ENCODE measurements at regions not wholly inside any gene's neighbourhood (a gene's known extent, or its start where the extent isn't known, plus 50 kb on each side); places are given as distances from the start of the nearest gene placed in this dataset.
A peak's percentile ranks its signal among the peaks of the same experiment; 100 is the strongest.

- no peak for ATAC-seq (ENCODE audit: low FRiP score in 2 of 2)
- 81 to 83% methylated on average over 2 of the region's 2 CpGs for WGBS, 2 donors
- no peak overlapping the region for H3K4me3 ChIP-seq
- no peaks in the 10 kb centered on the region for H3K36me3 ChIP-seq
- H3K27ac ChIP-seq = no peak overlapping the region
- no peaks in the 10 kb centered on the region for H3K4me1 ChIP-seq
- peaks cover 4 to 29% (median 10%) of the 10 kb centered on the region in 4 donors for H3K9me3 ChIP-seq
- DNase-seq = no peak
- H3K27me3 ChIP-seq = no peaks in the 10 kb centered on the region
- TF ChIP-seq EP300 (IDR thresholded peaks at IDR 0.05) = no peak
- TF ChIP-seq CTCF (IDR thresholded peaks at IDR 0.05) = no peak
- no peak for TF ChIP-seq POLR2AphosphoS5 (IDR thresholded peaks at IDR 0.05)
These were observed 376.8 kb downstream of the TSN start for GRCh38 chr2:122132147-122132691.

- ATAC-seq (ENCODE audit: low FRiP score in 2 of 2) (no peak), DNase-seq (no peak)
- Histone ChIP-seq H3K4me1 (no peaks in the 10 kb centered on the region), H3K27me3 (no peaks in the 10 kb centered on the region), H3K9me3 (peaks cover 0 to 7% (median 3%) of the 10 kb centered on the region in 4 donors), H3K27ac (no peak overlapping the region), H3K4me3 (no peak overlapping the region), H3K36me3 (no peaks in the 10 kb centered on the region)
- no peak for TF ChIP-seq EP300 (IDR thresholded peaks at IDR 0.05)
- TF ChIP-seq CTCF (IDR thresholded peaks at IDR 0.05) = no peak
- no peak for TF ChIP-seq POLR2AphosphoS5 (IDR thresholded peaks at IDR 0.05)
- TF ChIP-seq POLR2A (IDR thresholded peaks at IDR 0.05) = no peak
- 72 to 79% methylated on average over 10 of the region's 10 CpGs for WGBS, 2 donors
These were observed 379.8 kb downstream of the TSN start for GRCh38 chr2:122135021-122135937.

- Histone ChIP-seq H3K4me3 (no peak overlapping the region), H3K9me3 (no peaks in the 10 kb centered on the region), H3K4me1 (no peaks in the 10 kb centered on the region), H3K36me3 (no peaks in the 10 kb centered on the region), H3K27me3 (no peaks in the 10 kb centered on the region), H3K27ac (no peak overlapping the region)
- 45 to 54% methylated on average over 2 of the region's 2 CpGs for whole genome bisulfite sequencing, 2 donors
- ATAC-seq (ENCODE audit: low FRiP score in 2 of 2) (peak in 1 of 2 donors; percentile 56), DNase-seq (no peak)
- no peak for TF ChIP-seq POLR2A (IDR thresholded peaks at IDR 0.05)
- TF ChIP-seq EP300 (IDR thresholded peaks at IDR 0.05) = no peak
- no peak for TF ChIP-seq POLR2AphosphoS5 (IDR thresholded peaks at IDR 0.05)
- no peak for TF ChIP-seq CTCF (IDR thresholded peaks at IDR 0.05)
These were observed 380.6 kb downstream of the TSN start for GRCh38 chr2:122136056-122136455.

GRCh38 chr2:122138561-122138960 is 383.1 kb downstream of the TSN start:
- Histone ChIP-seq H3K27me3 (no peaks in the 10 kb centered on the region), H3K4me1 (no peaks in the 10 kb centered on the region), H3K4me3 (no peak overlapping the region), H3K27ac (no peak overlapping the region), H3K36me3 (no peaks in the 10 kb centered on the region), H3K9me3 (no peaks in the 10 kb centered on the region)
- WGBS, 2 donors = 81 to 84% methylated on average over 7 of the region's 7 CpGs
- TF ChIP-seq CTCF (IDR thresholded peaks at IDR 0.05) (no peak), EP300 (IDR thresholded peaks at IDR 0.05) (no peak), POLR2AphosphoS5 (IDR thresholded peaks at IDR 0.05) (no peak), POLR2A (IDR thresholded peaks at IDR 0.05) (no peak)
- DNase-seq = no peak
- no peak for ATAC-seq (ENCODE audit: low FRiP score in 2 of 2)
